ENCODE measurements at regions not wholly inside any gene's neighbourhood (a gene's known extent, or its start where the extent isn't known, plus 50 kb on each side); places are given as distances from the start of the nearest gene placed in this dataset.

DNA sequence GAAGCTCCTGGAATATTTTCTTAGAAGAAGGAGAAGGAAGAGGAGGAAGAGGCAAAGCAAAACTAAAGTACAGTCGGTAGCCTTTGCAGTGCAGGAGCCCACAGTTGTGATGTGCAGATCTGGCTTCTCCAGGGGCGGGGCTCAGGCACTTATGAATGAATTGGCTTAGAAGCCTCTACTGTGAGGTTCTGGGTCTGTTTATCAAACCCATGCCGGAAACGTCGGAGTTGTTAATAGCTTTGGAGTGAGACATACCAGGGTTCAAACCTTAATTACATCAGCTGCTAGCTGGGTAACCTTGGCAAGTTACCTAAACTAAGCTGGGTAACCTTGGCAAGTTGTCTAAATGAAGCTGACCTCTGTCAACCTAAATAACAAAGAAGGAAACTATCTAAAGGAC is 89.3 kb upstream of the PITRM1 start:
- TF ChIP-seq, protein P1, sequence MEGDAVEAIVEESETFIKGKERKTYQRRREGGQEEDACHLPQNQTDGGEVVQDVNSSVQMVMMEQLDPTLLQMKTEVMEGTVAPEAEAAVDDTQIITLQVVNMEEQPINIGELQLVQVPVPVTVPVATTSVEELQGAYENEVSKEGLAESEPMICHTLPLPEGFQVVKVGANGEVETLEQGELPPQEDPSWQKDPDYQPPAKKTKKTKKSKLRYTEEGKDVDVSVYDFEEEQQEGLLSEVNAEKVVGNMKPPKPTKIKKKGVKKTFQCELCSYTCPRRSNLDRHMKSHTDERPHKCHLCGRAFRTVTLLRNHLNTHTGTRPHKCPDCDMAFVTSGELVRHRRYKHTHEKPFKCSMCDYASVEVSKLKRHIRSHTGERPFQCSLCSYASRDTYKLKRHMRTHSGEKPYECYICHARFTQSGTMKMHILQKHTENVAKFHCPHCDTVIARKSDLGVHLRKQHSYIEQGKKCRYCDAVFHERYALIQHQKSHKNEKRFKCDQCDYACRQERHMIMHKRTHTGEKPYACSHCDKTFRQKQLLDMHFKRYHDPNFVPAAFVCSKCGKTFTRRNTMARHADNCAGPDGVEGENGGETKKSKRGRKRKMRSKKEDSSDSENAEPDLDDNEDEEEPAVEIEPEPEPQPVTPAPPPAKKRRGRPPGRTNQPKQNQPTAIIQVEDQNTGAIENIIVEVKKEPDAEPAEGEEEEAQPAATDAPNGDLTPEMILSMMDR (IDR thresholded peaks at IDR 0.05): no peak
- no peak for TF ChIP-seq EP300 (IDR thresholded peaks at IDR 0.05)
